A673 (cell line): ENCODE measurements at regions not wholly inside any gene's neighbourhood (a gene's known extent, or its start where the extent isn't known, plus 50 kb on each side); places are given as distances from the start of the nearest gene placed in this dataset.

ENCODE experiments used
- EZH2 ChIP-seq: fragments of 200-600 bp; sonication (generic); IDR thresholded peaks from 2 replicates; pipeline ENCODE4 v1.6.1; 2017; ENCODE audit warnings: borderline replicate concordance, low read depth, mild to moderate bottlenecking, mixed read lengths, antibody characterized with exemption, low read length; ENCODE audit not compliant: poor library complexity, severe bottlenecking
- TF ChIP-seq, protein P1 (sequence below): fragments of 300-800, 200-600 bp; sonication (generic); conservative IDR thresholded peaks from 2 replicates; pipeline ENCODE4 v1.5.1; 2017; ENCODE audit warnings: low read depth, mild to moderate bottlenecking, antibody characterized with exemption, low read length, moderate library complexity, mixed read lengths

DNA sequence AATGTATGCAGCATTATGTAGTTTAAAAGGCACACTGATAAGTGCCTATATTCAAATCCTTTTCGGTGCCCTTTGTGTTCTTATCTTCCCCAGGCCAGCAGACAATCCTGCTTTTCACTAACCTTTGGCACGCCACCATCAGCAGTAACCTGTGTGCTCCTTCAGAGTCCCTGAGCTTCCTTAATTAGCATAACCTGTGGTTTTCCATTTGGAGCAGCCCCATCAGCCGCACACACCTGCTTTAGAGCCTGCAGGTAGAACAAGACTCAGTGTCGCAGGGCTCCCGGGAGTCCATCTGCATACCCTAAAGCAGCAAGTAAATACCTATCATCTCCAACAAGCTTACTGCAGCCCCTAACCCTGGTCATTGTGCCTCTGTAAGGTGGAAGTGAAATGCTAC lies 755.1 kb downstream of the ROBO2 start:
- TF ChIP-seq, protein P1, sequence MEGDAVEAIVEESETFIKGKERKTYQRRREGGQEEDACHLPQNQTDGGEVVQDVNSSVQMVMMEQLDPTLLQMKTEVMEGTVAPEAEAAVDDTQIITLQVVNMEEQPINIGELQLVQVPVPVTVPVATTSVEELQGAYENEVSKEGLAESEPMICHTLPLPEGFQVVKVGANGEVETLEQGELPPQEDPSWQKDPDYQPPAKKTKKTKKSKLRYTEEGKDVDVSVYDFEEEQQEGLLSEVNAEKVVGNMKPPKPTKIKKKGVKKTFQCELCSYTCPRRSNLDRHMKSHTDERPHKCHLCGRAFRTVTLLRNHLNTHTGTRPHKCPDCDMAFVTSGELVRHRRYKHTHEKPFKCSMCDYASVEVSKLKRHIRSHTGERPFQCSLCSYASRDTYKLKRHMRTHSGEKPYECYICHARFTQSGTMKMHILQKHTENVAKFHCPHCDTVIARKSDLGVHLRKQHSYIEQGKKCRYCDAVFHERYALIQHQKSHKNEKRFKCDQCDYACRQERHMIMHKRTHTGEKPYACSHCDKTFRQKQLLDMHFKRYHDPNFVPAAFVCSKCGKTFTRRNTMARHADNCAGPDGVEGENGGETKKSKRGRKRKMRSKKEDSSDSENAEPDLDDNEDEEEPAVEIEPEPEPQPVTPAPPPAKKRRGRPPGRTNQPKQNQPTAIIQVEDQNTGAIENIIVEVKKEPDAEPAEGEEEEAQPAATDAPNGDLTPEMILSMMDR: no peak
- TF ChIP-seq EZH2: no peak
